Stimulated activated CD4-positive, alpha-beta T cell treated with anti-CD3 and anti-CD28 coated beads, Interleukin-12 subunit alpha, Interleukin-12 subunit beta, amount 100 ng/mL, for 24 hours (primary cell): ENCODE measurements at regions not wholly inside any gene's neighbourhood (a gene's known extent, or its start where the extent isn't known, plus 50 kb on each side); places are given as distances from the start of the nearest gene placed in this dataset.
A peak's percentile ranks its signal among the peaks of the same experiment; 100 is the strongest.

Source experiments
- DNase-seq, 2 experiments: peaks; one replicate each; pipeline ENCODE4 v3.0.0-alpha.2; 2020; ENCODE audit warnings: low read depth in 2 of 2

DNA sequence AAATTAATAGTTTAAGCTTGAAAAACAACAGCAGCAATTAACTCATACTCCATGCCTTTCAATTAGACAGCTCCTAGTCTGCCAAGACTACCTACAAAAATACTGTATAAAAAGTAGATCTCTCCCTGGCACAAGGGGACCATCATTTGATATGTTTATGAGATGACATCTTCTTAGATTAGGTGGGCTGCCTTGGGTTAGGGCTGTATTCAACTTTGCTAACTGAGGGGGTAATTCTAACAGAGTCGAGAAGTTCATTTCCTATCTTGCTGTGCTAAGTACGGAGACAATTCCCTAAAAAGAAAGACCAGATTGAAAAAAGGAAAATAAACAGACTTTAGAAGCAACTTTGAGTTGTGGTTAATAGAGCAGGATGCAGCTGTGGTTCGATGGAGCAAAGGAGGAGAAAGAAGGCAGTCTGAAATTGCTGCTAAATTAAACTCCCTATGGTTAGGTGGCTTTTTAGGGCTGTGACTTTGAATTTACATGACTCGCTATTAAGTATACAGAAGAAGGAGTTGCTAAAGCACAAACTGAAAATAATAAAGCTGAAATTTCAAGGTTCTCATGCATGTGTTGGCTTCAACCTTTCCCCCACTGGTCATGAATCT is 75.4 kb downstream of the CDC7 start:
- DNase-seq, result no peak

DNA sequence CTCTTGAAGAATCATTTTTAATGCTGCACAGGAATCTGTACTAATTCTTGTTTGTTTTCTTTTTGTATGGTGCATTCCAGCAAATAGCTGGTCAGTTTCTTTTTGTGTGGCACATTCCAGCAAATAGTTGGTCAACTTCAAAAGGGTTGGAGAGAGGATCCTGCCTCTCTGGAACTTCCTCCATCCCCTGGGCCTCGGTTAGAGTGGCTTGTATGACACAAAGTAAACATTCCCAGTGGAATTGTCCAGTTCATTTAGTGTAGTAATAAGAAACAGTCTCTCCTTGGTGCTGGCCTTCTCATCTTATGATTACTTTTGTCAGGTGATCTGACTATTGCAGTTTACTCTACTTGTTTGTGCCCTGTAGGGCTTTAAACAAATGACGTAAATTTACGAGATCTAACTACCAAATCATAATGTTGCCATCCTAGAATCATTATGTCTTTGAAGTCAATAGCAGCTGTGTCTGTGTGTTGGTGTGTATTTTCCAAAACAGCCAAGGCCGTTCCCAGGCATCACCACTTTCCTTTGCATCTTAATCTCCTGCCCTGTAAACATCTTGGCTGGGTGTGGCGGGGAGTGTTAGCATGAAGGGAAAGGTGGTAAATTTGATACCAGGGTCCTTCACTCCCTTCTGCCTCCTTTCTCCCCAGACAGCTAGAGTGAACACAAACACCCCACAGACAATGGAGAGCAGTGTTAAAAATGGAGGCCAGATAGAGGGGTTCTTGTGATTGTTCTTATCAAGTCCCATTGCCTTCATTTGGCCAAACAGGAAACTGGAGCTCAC is 77.9 kb downstream of the CDC7 start:
- DNase-seq, result no peak

DNA sequence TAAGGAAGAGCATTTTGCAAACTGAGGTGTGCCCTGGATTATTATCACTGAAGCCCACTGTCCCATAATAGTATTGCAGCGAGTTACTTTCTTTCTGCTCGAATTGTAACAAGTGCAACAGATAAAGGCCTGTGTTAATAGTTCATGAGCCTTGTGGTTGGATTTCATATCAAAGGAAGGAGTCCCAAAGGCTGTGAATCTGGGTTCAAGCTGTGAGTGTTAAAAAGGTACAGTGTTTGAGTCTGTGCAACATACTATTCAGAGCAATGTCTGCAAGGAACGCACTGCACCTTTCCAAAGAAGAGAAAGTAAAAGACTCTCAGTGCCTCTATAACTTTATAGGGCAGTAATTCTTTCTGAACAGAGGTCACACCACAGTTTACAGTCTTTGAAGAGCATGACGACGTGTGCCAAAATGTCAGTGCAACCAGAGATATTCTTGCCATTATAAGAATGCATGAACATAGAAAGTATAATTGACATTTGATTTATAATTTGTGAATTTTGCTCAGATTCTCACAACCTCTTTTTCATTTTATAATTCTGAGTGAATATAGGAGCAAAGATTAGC is 79.1 kb downstream of the CDC7 start:
- no peak for DNase-seq

DNA sequence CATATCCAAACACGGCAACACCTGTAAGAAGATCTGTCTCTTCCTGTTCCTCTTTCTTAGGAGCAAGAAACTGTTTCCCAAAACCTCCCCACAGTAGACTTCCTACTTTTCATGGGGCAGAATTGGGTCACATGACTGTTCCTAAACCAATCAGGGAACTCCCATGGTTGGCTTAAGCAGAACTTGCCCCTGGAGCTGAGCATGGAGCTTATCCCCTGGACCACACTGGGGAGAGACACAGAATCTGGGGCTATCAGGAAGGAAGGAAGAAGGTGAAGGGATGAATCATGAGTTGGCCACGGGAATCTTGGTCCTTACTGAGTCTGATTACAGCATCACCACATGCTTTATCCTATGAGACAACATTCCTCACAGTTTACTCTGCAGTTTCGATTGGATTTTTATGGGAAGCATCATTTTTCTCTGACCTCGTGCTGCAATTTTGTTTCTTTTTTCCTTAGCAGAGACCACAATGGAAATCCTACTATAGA is 81.8 kb downstream of the CDC7 start:
- no peak for DNase-seq

DNA sequence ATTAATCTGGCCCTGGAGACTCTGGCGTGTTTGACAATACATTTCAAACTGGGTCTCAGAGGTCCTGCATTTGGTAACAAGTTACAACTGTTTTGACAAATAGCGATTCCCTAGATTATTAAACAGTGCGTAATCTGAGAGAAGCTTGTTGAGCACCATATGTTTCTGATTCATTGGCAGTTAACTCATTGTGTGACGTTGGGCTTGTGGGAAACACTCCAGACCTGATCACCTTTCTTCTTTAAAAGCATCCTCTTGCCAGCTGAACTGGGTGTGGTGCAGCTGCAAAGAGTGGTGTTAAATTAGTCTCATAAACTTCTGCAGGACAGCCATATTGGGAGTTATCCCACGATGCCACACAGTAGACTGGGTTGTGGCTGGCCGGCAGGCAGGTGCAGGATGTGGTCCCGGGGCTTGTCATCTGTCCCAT is 82.7 kb downstream of the CDC7 start:
- no peak for DNase-seq

DNA sequence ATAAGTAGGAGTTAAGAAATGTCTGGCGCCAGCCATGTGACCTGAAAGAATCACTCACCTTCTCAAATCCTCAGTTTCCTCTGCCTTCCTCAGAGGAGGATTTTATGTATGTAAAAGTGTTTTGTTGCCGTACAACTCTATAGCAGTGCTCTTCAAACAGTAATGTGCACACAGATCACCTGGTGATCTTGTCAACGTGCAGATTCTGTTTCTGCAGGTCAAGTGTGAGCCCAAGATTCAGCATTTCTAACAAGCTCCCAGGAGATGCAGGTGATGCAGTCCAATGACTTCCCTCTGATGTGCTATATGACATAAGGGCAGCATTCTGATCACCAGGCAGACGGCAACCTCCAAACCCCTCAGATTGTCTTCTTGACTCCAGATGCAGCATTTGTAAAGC is 83.7 kb downstream of the CDC7 start:
- DNase-seq, result no peak

DNA sequence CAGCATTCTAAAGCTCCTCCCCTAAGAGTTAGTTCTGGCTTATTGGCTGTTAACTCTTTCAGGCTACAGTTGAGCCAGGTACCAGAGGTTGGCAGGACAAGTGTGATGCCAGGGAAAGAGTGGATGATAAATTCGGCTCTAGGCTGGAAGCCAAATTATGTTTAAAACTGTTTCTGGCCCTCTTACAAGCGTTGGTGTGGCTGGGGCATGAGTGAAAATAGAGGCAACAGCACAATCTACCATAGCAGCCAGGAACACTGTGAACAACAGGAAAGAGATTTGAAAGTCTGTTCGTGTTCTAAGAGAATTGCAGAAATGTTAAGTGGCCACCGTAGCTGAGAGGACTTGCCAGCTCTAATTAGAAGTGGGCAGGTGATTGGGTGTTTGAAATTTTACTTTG is 84.2 kb downstream of the CDC7 start:
- no peak for DNase-seq

DNA sequence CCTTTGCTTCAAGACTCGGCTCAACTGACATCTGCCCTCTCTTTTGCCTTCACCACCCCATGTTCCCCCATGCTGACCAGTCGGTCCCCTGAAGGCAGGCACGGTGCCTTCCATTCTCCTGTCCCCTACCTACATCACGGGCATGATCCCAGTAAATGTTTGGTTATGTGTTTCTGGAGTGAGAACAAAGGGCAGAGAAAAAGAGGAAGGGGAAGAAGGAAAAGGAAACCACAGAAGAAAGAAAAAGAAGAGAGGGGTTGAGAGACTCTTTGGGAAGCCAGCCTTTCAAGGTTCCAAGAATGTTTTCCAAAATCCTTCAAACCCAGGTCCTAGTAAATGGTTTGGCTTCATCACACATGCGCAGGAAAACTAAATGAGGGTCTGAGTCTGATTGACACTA is 84.9 kb downstream of the CDC7 start:
- no peak for DNase-seq

DNA sequence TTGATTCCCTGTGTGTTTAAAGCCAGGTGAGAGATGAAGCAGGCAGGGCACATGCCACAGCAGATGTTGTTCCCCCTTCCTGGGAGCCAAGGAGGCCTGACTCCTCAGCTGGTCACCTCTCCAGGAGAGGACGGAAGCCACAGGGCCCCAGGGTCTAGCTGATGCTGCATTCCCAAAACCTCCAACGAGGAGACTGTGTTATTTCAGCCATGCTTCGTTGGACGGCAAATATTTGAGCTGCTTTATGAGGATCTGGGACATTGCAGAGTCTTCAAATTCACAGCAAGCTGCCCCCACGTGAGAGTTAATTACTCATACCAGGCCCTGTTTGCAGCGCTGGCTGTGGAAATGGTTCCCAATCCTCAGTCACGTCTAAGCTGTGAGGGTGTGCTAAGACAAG is 85.3 kb downstream of the CDC7 start:
- DNase-seq, result no peak

DNA sequence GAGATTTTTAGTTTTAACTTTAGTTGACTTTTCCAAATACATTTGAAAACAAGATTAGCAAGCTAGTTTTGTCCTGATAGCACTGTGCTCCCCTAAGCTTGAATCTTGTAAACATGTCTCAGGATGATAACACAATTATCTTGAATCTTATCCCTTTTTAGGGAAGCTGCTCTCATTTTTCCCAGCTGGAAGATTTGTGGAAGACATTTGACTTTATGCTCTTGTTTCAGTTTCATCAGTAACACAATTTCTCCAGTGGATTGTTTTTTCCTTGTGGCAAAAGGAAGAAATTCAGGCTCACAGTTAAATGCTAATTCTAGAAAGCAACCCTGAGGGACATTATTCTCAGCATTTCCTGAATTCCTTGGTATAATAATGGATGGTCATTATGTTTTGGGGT is 88.8 kb downstream of the CDC7 start:
- no peak for DNase-seq

DNA sequence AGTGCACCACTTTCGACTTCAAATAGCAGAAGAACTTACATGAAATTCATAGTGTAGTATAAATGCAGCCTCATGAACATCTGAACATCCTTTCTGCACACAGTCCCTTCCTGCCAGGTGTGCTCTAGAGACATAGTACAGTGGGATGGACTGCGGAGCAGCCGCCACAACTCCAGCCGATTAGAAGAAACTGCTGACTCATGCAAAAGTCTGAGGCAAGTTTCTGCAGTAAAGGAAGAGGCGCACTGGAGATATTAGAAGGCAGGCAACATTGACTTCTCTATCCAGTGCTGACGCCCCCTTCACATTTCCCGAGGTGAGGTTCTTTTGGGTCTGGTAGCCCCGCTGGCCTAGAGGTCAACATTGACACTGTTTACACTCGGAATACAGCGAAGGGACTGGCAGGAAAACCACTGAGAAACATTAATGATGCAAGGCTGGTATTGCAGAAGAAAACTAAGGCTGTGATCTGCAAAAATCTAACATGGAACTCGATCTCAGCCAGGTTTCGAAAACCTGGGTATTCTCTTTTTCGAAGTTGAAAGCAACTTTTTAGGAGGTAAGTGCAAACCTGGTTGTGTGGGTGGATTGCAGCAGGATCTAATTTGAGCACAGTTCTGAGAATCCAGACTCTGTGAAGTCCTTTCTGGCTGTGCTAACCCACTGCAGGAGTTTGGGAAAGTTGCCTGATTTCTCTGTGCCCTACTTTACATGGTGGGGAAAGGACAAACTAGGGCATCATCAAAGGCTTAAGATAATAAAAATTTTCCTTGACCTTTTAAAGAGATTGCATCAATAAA is 90.7 kb downstream of the CDC7 start:
- DNase-seq, result no peak

DNA sequence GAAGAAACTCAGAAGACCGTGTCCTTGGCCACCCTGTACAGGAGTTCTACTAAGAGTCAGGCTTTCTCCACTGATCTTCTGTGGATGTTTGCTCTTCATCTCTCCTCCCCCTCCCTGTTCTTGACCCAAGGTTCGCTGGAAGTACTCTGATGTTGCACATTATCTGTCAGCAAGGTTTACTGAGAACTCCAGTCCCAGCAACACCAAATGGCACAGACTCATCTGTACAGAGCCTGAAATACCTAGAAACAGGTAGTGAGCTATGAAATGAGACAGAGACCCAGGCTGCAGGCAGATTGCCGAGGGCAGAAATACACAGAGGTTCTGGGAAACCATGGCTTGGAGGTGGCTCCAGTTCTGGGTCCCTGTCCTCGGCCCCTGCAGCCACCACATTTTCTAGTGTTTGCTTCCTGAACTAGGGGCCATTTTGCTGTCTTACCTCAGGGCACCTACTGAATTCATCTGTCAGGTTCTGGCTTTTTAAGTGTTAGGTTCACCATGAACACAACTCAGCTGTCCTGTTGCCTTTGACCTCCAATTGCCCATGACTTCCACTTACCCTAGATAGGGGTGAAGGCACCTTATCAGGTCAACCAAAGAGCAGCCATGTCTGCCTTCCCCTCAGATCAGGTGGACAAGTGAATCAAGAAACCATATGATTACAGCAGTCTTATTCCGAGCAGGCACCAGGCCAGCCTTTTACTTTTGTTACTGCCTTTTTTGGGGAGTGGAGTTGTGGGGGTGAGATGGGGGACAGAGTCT is 92.2 kb downstream of the CDC7 start:
- DNase-seq, result no peak

DNA sequence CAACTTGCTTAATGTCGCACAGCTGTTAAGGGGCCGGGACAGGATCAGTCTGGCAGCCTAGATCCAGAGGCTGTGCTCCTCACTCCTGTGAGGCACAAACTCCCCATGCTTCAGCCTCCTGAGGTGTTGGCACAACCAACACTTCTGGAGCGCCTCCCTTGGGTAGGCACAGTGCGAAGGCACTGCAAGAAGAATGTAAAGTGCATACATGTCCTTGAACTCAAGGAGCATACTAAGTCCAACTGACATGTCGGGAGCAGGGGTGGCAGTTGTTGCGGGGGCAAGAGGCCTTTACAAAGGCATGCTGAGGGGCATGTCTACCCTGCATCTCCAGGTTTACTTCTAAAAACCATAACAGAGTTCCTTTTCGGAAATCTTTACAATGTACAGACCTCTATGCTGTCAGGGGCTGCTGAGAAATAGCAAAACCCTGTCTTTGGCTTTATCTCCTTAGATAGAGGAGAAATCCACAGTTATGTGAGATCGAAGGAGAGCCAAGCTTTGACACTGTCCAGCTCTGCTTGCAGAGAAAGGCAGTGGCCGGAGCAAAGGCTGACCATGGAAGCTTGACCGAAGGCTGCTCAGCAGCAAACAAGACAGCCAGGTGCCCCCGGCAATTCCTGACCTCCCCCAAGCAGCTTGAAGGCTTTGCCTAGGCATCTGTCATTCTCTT is 93.9 kb downstream of the CDC7 start:
- DNase-seq, result no peak

DNA sequence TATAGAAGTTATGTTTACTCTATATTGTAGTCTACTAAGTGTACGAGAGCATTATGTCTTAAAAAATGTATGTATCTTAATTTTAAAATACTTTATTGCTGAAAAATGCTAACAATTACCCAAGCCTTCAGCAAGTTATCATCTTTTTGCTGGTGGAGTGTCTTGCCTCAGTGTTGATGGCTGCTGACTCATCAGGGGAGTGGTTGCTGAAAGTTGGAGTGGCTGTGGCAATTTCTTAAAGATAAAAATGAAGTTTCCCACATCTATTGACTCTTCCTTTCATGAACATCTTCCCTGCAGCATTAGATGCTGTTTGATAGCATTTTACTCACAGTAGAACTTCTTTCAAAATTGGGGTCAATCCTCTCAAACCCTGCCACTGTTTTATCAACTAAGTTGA is 95.8 kb downstream of the CDC7 start:
- DNase-seq, result no peak

DNA sequence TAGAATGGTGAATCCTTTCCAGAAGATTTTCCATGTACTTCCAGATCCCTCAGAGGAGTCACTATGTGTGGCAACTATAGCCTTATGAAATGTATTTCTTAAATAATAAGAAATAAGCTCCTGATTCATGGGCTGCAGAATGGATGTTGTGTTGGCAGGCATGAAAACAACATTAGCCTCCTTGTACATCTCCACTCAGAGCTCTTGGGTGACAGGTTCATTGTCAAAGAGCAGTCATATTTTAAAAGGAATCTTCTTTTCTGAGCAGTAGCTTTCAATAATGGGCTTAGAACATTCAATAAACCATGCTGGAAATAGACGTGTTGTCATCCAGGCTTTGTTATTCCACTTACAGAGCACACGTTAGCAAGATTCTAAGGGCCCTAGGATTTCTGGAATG is 96.6 kb downstream of the CDC7 start:
- no peak for DNase-seq

DNA sequence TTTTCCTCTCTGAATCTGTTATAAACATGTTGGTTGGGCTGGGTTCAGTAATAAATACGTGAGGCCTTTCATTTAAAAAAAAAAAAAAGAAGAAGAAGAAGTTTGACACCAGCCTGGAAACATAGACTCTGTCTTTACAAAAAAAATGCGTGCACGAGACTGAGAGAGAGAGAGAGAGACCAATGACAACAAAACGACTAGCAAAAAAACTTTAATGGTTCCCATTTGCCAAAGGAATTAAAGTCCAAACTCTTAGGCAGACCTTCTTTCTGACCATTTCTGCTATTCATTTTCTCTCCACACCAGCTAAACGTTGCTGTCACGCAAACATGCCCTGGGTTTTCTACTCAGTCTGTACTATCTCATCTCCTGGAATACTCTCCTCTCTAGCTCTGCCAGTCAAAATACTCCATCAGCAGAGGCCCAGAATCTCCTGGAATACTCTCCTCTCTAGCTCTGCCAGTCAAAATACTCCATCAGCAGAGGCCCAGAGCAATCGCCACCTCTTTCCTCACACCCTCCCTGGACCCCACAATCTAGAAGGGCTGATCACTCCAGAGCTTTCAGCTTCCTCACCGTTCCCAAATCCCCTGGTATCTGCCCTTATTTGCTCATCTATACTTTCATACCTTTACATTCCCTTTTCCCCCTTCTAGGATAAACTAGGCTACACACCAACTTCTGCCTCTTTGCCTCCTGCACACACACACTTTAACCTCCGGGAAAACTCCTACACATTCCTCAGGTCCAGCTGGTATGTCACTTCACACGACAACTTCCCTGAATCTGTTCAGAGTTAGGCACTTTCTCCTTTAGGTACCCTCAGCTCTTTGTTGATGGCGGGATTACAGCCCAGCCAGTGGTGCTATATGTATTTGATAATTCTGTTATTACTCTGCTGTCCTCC is 100.0 kb downstream of the CDC7 start:
- DNase-seq, result no peak

DNA sequence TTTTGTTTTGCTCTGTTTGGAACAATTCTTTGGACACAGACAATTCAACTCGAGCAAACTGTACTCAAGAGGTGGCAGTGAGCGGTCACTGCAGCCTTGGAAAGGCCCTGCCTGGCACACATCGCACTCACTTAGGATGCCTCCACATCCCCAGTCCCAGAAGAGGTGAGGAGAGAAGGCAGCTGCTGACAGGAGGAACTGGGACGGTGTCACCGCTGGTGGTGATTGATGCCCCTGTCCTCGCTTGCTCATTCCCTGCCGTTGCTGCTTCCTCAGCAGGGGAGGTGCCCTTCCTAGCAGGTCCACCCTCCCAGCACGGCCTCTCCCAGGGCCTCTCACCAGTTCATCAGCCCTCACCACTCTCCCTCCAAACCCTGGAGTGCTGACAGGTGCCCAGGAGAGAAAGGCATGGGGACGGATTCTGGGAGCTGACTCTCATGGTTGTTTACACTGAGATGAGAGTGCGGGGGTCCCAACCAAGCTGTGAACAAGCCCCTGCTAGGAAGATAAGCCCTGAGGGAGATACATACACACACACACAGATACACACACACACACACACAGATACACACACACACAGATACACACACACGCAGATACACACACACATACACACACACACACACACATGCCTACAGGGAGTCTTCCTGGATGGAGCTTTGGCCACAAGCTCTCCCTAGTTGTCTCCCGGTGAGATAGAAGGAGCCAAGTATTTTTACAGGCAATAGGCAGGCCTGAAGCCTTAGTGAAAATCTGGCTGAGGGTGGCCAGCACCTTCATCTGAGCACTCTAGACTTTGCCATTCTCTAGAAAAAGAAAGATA is 101.1 kb downstream of the CDC7 start:
- no peak for DNase-seq

DNA sequence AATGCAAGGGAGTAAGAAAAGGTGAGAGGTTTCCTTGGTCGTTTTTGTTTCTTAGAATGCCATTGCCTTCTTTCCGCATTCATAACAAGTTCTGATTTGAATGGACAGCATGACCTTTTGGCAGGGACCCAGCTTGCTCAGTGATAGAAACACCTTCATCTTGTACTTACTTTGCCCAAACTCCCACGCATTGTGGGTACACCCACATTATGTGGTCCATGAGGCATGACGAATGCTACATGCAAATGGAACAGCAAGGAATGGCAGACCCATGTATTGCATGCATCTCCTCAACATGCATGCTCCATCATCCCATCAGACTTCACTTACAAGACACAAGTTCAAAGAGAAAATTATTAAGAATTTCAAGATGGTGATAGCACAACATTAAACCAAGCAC is 102.8 kb downstream of the CDC7 start:
- peak in 1 of 2 experiments; percentile 11 for DNase-seq

DNA sequence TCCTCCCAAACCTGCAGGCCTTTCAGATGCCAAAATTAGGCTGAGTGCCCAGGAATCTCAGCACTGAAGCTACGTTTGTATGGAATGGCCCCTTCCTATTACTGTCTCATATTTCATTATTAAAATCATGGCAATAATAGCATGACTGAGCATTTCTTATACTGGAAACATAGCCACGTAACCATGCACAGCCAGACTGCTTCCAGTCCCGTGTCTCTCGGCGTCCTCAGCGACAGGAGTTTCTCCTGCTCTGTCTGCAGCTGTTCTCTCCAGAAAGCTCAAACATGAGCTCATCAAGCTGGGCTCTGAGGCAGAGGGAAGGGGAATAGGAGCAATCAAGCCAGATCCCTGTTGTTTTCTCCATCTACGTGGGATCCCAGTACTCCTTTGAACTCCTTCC is 104.0 kb downstream of the CDC7 start:
- no peak for DNase-seq
